ENCODE measurements at regions not wholly inside any gene's neighbourhood (a gene's known extent, or its start where the extent isn't known, plus 50 kb on each side); places are given as distances from the start of the nearest gene placed in this dataset.

DNA sequence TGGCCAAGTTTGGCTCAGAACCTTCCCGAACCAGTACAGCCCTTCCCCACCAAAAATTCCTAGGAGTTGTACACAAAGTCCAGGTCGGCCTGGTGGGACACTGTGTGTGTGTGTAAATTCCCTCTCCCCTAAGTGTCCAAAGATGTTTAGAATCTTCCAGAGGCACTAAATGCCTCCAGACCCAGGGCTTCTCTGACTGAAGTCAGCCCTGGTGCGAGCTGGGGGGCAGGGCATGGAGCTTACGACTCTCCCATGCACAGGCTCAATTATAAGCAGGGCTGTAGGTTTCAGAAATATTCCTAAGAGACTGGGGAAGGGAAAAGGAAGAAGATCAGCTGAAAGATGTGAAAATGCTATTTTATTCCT is 106.9 kb upstream of the ATF7IP start:
- Histone ChIP-seq H3K36me3 (ENCODE audit: control insufficient read depth, insufficient read depth, low read length) (no peaks in the 10 kb centered on the region), H3K9me3 (ENCODE audit: control insufficient read depth, insufficient read depth, low read length) (no peaks in the 10 kb centered on the region), H3K27me3 (ENCODE audit: control insufficient read depth, insufficient read depth, low read length) (no peaks in the 10 kb centered on the region), H3K4me1 (ENCODE audit: control insufficient read depth, insufficient read depth, low read length) (peaks cover 38% of the 10 kb centered on the region), H3K4me3 (ENCODE audit: low read depth, low read length) (peak overlapping the region; percentile 37), H3K9ac (ENCODE audit: low read depth, low read length) (peak overlapping the region; percentile 80)

GRCh38 chr12:14259481-14260010 is 105.9 kb upstream of the ATF7IP start:
- no peaks in the 10 kb centered on the region for H3K36me3 ChIP-seq (ENCODE audit: control insufficient read depth, insufficient read depth, low read length)
- peaks cover 6% of the 10 kb centered on the region for H3K9me3 ChIP-seq (ENCODE audit: control insufficient read depth, insufficient read depth, low read length)
- no peak overlapping the region for H3K4me3 ChIP-seq (ENCODE audit: low read depth, low read length)
- no peak overlapping the region for H3K9ac ChIP-seq (ENCODE audit: low read depth, low read length)
- H3K27me3 ChIP-seq (ENCODE audit: control insufficient read depth, insufficient read depth, low read length), result no peaks in the 10 kb centered on the region
- H3K4me1 ChIP-seq (ENCODE audit: control insufficient read depth, insufficient read depth, low read length), result peaks cover 38% of the 10 kb centered on the region

- Histone ChIP-seq H3K4me3 (ENCODE audit: low read depth, low read length) (peak overlapping the region; percentile 15), H3K9ac (ENCODE audit: low read depth, low read length) (no peak overlapping the region), H3K27me3 (ENCODE audit: control insufficient read depth, insufficient read depth, low read length) (no peaks in the 10 kb centered on the region), H3K4me1 (ENCODE audit: control insufficient read depth, insufficient read depth, low read length) (peaks cover 38% of the 10 kb centered on the region), H3K9me3 (ENCODE audit: control insufficient read depth, insufficient read depth, low read length) (peaks cover 10% of the 10 kb centered on the region), H3K36me3 (ENCODE audit: control insufficient read depth, insufficient read depth, low read length) (no peaks in the 10 kb centered on the region)
These were observed 105.2 kb upstream of the ATF7IP start for GRCh38 chr12:14260011-14260993.

DNA sequence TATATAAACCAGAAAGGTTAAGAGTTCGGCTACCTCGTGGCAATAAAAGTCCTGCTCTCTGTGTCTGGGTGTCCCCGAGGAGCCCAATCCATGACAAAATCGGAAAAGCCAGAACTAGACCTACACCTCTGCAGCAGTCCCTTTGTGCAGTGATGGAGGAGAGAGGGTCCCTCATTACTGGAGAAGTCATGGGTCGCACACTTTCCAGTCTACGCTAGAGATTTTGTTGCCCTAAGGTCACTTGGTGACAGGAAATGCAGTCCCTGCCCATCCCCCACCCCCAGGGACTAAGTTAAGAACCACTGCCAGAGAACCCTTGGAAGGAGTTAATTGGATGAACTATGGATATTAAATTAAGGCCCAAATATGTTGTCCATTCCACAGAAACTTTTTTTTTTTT is 104.4 kb upstream of the ATF7IP start:
- peaks cover 36% of the 10 kb centered on the region for H3K4me1 ChIP-seq (ENCODE audit: control insufficient read depth, insufficient read depth, low read length)
- H3K9me3 ChIP-seq (ENCODE audit: control insufficient read depth, insufficient read depth, low read length), result peaks cover 10% of the 10 kb centered on the region
- peak overlapping the region; percentile 1 for H3K4me3 ChIP-seq (ENCODE audit: low read depth, low read length)
- no peaks in the 10 kb centered on the region for H3K36me3 ChIP-seq (ENCODE audit: control insufficient read depth, insufficient read depth, low read length)
- H3K27me3 ChIP-seq (ENCODE audit: control insufficient read depth, insufficient read depth, low read length), result no peaks in the 10 kb centered on the region
- H3K9ac ChIP-seq (ENCODE audit: low read depth, low read length), result no peak overlapping the region

DNA sequence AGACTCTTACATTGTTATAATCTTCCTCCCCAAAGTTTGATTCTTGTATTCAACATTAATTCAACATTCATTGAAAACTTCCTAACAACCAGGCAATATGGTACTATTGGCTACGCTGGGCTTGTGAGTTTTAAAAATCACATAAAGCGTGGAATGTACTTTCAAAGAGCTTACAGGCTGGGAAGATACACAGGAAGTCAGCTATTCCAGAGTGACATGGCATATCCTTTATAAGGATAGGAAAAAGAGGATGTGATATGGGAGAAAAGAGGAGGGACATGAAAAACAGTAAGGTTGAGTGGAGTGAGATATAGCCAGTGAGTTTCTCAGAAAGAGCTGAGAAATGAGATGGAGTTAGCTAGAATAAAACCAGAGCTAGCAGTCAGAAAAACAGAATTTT is 103.6 kb upstream of the ATF7IP start:
- H3K9ac ChIP-seq (ENCODE audit: low read depth, low read length), result no peak overlapping the region
- H3K4me1 ChIP-seq (ENCODE audit: control insufficient read depth, insufficient read depth, low read length), result peaks cover 30% of the 10 kb centered on the region
- H3K4me3 ChIP-seq (ENCODE audit: low read depth, low read length), result no peak overlapping the region
- H3K36me3 ChIP-seq (ENCODE audit: control insufficient read depth, insufficient read depth, low read length), result no peaks in the 10 kb centered on the region
- peaks cover 10% of the 10 kb centered on the region for H3K9me3 ChIP-seq (ENCODE audit: control insufficient read depth, insufficient read depth, low read length)
- H3K27me3 ChIP-seq (ENCODE audit: control insufficient read depth, insufficient read depth, low read length), result no peaks in the 10 kb centered on the region

- Histone ChIP-seq H3K4me3 (ENCODE audit: low read depth, low read length) (no peak overlapping the region), H3K9me3 (ENCODE audit: control insufficient read depth, insufficient read depth, low read length) (peaks cover 10% of the 10 kb centered on the region), H3K36me3 (ENCODE audit: control insufficient read depth, insufficient read depth, low read length) (no peaks in the 10 kb centered on the region), H3K4me1 (ENCODE audit: control insufficient read depth, insufficient read depth, low read length) (peaks cover 31% of the 10 kb centered on the region), H3K27me3 (ENCODE audit: control insufficient read depth, insufficient read depth, low read length) (no peaks in the 10 kb centered on the region), H3K9ac (ENCODE audit: low read depth, low read length) (no peak overlapping the region)
These were observed 102.5 kb upstream of the ATF7IP start for GRCh38 chr12:14262771-14263511.

- Histone ChIP-seq H3K36me3 (ENCODE audit: control insufficient read depth, insufficient read depth, low read length) (no peaks in the 10 kb centered on the region), H3K4me3 (ENCODE audit: low read depth, low read length) (no peak overlapping the region), H3K9ac (ENCODE audit: low read depth, low read length) (no peak overlapping the region), H3K9me3 (ENCODE audit: control insufficient read depth, insufficient read depth, low read length) (peaks cover 10% of the 10 kb centered on the region), H3K4me1 (ENCODE audit: control insufficient read depth, insufficient read depth, low read length) (peaks cover 27% of the 10 kb centered on the region), H3K27me3 (ENCODE audit: control insufficient read depth, insufficient read depth, low read length) (no peaks in the 10 kb centered on the region)
These were observed 101.7 kb upstream of the ATF7IP start for GRCh38 chr12:14263742-14264141.

GRCh38 chr12:14264316-14264715 is 101.2 kb upstream of the ATF7IP start:
- Histone ChIP-seq H3K9me3 (ENCODE audit: control insufficient read depth, insufficient read depth, low read length) (peaks cover 10% of the 10 kb centered on the region), H3K9ac (ENCODE audit: low read depth, low read length) (no peak overlapping the region), H3K4me1 (ENCODE audit: control insufficient read depth, insufficient read depth, low read length) (peaks cover 26% of the 10 kb centered on the region), H3K4me3 (ENCODE audit: low read depth, low read length) (no peak overlapping the region), H3K27me3 (ENCODE audit: control insufficient read depth, insufficient read depth, low read length) (no peaks in the 10 kb centered on the region), H3K36me3 (ENCODE audit: control insufficient read depth, insufficient read depth, low read length) (no peaks in the 10 kb centered on the region)

DNA sequence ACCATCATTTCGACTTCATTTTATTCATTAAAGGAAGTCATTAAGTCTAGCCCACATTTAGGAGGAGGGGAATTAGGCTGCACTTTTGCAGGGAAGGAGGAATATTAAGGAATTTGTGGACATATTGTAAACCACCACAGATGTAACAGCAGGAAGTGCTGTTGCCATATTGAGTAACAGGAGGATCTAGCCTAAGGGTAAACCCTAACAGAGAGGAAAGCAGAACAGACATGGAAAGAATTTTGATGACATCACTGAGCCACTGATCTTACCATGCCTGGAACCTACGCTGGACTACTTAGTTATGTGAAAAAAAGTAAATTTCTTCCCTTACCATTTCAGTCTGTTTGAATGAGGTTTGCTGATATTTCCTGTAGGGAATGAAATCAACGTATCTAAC is 100.7 kb upstream of the ATF7IP start:
- Histone ChIP-seq H3K4me1 (ENCODE audit: control insufficient read depth, insufficient read depth, low read length) (peaks cover 26% of the 10 kb centered on the region), H3K4me3 (ENCODE audit: low read depth, low read length) (no peak overlapping the region)

DNA sequence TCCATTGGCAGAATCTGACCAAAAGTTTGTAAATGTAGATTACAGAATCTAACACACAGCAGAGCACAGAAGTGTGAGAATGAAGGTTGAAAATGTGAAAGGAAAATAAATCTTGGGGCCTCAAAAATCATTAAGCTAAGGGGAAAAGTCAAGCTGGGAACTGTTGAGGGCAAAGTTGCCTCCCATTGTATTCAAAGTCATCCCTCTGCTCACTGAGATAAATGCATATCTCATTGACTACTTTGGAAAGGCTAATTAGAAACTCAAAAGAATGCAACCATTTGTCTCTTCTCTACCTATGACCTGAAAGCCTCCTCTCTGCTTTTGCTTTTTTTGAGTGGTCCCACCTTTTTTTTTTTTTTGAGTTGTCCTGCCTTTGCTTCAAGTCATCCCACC is 97.4 kb upstream of the ATF7IP start:
- no peaks in the 10 kb centered on the region for H3K27me3 ChIP-seq (ENCODE audit: control insufficient read depth, insufficient read depth, low read length)
- H3K9me3 ChIP-seq (ENCODE audit: control insufficient read depth, insufficient read depth, low read length), result peaks cover 10% of the 10 kb centered on the region
- H3K4me3 ChIP-seq (ENCODE audit: low read depth, low read length), result no peak overlapping the region
- H3K4me1 ChIP-seq (ENCODE audit: control insufficient read depth, insufficient read depth, low read length), result peaks cover 11% of the 10 kb centered on the region
- H3K9ac ChIP-seq (ENCODE audit: low read depth, low read length), result no peak overlapping the region
- H3K36me3 ChIP-seq (ENCODE audit: control insufficient read depth, insufficient read depth, low read length), result no peaks in the 10 kb centered on the region

More for the DNA sequence above, 100.7 kb upstream of the ATF7IP start:
- Histone ChIP-seq H3K36me3 (ENCODE audit: control insufficient read depth, insufficient read depth, low read length) (no peaks in the 10 kb centered on the region), H3K9ac (ENCODE audit: low read depth, low read length) (no peak overlapping the region), H3K27me3 (ENCODE audit: control insufficient read depth, insufficient read depth, low read length) (no peaks in the 10 kb centered on the region), H3K9me3 (ENCODE audit: control insufficient read depth, insufficient read depth, low read length) (peaks cover 10% of the 10 kb centered on the region)

- H3K9ac ChIP-seq (ENCODE audit: low read depth, low read length), result no peak overlapping the region
- no peaks in the 10 kb centered on the region for H3K27me3 ChIP-seq (ENCODE audit: control insufficient read depth, insufficient read depth, low read length)
- no peaks in the 10 kb centered on the region for H3K9me3 ChIP-seq (ENCODE audit: control insufficient read depth, insufficient read depth, low read length)
- no peaks in the 10 kb centered on the region for H3K36me3 ChIP-seq (ENCODE audit: control insufficient read depth, insufficient read depth, low read length)
- H3K4me3 ChIP-seq (ENCODE audit: low read depth, low read length), result no peak overlapping the region
- peaks cover 11% of the 10 kb centered on the region for H3K4me1 ChIP-seq (ENCODE audit: control insufficient read depth, insufficient read depth, low read length)
These were observed 95.1 kb upstream of the ATF7IP start for GRCh38 chr12:14270392-14270791.
